OCI-LY1 (cell line): ENCODE measurements at regions not wholly inside any gene's neighbourhood (a gene's known extent, or its start where the extent isn't known, plus 50 kb on each side); places are given as distances from the start of the nearest gene placed in this dataset.
"Not testable (repeated sequence)": the region's sequence is repeated elsewhere in the genome, so short reads cannot be mapped to it uniquely, and the experiment has no call there.

Experiments used
- H2AFZ ChIP-seq: fragments of 200-600 bp; sonication (generic), shearing (Covaris generic); 2 replicates; pipeline ENCODE4 v1.6.0; 2014; ENCODE audit warnings: antibody characterized with exemption, mild to moderate bottlenecking, low read length
- H3F3A ChIP-seq: fragments of 200-600 bp; sonication (generic), shearing (Covaris generic); 2 replicates; pipeline ENCODE4 v1.6.0; 2014; ENCODE audit warnings: mild to moderate bottlenecking, antibody characterized with exemption, low read length, moderate library complexity; ENCODE audit not compliant: insufficient read depth
- H3K27ac ChIP-seq: fragments of 200-600 bp; sonication (generic); 2 replicates; pipeline ENCODE4 v1.5.1; 2014; ENCODE audit warnings: low read length, mixed run types, mild to moderate bottlenecking, low read depth; ENCODE audit not compliant: poor library complexity, severe bottlenecking
- H3K27me3 ChIP-seq: fragments of 200-600 bp; sonication (generic); 2 replicates; pipeline ENCODE4 v1.6.0; 2014; ENCODE audit warnings: antibody characterized with exemption, mild to moderate bottlenecking, low read length, moderate library complexity; ENCODE audit not compliant: insufficient read depth
- H3K36me3 ChIP-seq: fragments of 200-600 bp; sonication (generic); 2 replicates; pipeline ENCODE4 v1.6.1; 2014; ENCODE audit warnings: mild to moderate bottlenecking, antibody characterized with exemption, low read length, moderate library complexity, mixed read lengths; ENCODE audit not compliant: insufficient read depth
- H3K4me1 ChIP-seq: fragments of 200-600 bp; sonication (generic); 2 replicates; pipeline ENCODE4 v1.5.1; 2014; ENCODE audit warnings: mild to moderate bottlenecking, low read length, moderate library complexity; ENCODE audit not compliant: insufficient read depth, severe bottlenecking
- H3K4me2 ChIP-seq: fragments of 200-600 bp; sonication (generic), shearing (Covaris generic); 2 replicates; pipeline ENCODE4 v1.6.1; 2014; ENCODE audit warnings: low read length
- H3K4me3 ChIP-seq: fragments of 200-600 bp; sonication (generic); 2 replicates; pipeline ENCODE4 v1.5.1; 2014; ENCODE audit warnings: low read length, low read depth, mild to moderate bottlenecking, mixed read lengths; ENCODE audit not compliant: poor library complexity, severe bottlenecking
- H3K79me2 ChIP-seq: fragments of 200-600 bp; shearing (Covaris generic); 2 replicates; pipeline ENCODE4 v1.6.1; 2016; ENCODE audit warnings: mixed run types, low read length, mixed read lengths; ENCODE audit not compliant: insufficient read depth
- H3K9ac ChIP-seq: fragments of 200-600 bp; sonication (generic), shearing (Covaris generic); 2 replicates; pipeline ENCODE4 v1.6.1; 2014; ENCODE audit warnings: mild to moderate bottlenecking, low read length, mixed read lengths
- H3K9me2 ChIP-seq: fragments of 200-600 bp; sonication (generic), shearing (Covaris generic); 2 replicates; pipeline ENCODE4 v1.6.1; 2014; ENCODE audit warnings: low read depth, mild to moderate bottlenecking, low read length, mixed read lengths
- H3K9me3 ChIP-seq: fragments of 200-600 bp; shearing (Covaris generic); 2 replicates; pipeline ENCODE4 v1.6.1; 2014; ENCODE audit warnings: low read length, mixed read lengths
- H4K20me1 ChIP-seq: fragments of 200-600 bp; sonication (generic), shearing (Covaris generic); 2 replicates; pipeline ENCODE4 v1.6.0; 2016; ENCODE audit warnings: mild to moderate bottlenecking, low read length; ENCODE audit not compliant: insufficient read depth
- EZH2 ChIP-seq: fragments of 200-600 bp; sonication (generic), shearing (Covaris generic); IDR thresholded peaks from 2 replicates; pipeline ENCODE4 v1.8.0; 2017; ENCODE audit warnings: borderline replicate concordance, mixed run types, mild to moderate bottlenecking, antibody characterized with exemption, low read length, moderate library complexity, mixed read lengths
- TF ChIP-seq, protein P1 (sequence below): fragments of 200-600 bp; sonication (generic), shearing (Covaris generic); IDR thresholded peaks from 2 replicates; pipeline ENCODE4 v1.5.1; 2017; ENCODE audit warnings: mild to moderate bottlenecking, antibody characterized with exemption, low read length, moderate library complexity, mixed read lengths

DNA sequence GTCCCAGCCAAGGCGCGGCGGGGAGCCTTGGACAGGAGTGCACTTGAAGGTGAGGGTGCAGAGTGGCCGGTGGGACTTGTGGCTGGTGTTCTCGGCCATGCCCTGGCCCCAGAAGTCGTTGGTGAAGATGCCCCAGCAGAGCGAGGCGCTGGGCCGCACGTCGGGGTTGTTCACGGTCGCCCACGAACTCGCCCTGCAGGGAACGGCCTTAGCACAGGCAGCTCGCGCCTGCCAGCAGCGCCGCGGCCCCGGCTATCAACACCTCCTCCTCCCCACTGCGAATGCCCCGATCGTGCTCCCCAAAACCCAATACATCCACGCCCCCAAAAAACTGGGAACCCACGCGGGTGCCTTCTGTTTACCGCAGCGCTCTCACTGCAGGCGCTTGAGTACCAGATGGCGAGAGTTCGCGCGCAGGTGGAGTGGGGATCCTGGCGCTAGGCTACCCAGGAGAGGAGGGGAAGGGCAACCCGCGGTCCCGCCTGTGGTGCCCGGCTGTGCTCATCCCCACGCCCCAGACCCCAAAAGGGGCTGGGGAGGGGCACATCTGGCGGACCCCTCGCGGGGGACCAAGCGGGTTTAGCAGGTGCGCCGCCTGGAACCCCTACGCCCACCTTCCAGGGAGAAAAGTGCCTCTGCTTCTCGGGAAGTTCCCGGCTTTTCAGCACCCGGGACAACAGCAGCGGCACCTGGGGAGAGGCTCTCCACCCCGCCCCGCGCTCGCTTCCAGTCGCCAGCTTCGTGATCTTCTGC is 386.3 kb upstream of the TMTC1 start:
- no peak overlapping the region for H3K4me2 ChIP-seq
- H3K79me2 ChIP-seq = no peaks in the 10 kb centered on the region
- no peaks in the 10 kb centered on the region for H3K9me2 ChIP-seq
- no peak overlapping the region for H3K4me3 ChIP-seq
- H3K4me1 ChIP-seq = no peaks in the 10 kb centered on the region
- TF ChIP-seq, protein P1, sequence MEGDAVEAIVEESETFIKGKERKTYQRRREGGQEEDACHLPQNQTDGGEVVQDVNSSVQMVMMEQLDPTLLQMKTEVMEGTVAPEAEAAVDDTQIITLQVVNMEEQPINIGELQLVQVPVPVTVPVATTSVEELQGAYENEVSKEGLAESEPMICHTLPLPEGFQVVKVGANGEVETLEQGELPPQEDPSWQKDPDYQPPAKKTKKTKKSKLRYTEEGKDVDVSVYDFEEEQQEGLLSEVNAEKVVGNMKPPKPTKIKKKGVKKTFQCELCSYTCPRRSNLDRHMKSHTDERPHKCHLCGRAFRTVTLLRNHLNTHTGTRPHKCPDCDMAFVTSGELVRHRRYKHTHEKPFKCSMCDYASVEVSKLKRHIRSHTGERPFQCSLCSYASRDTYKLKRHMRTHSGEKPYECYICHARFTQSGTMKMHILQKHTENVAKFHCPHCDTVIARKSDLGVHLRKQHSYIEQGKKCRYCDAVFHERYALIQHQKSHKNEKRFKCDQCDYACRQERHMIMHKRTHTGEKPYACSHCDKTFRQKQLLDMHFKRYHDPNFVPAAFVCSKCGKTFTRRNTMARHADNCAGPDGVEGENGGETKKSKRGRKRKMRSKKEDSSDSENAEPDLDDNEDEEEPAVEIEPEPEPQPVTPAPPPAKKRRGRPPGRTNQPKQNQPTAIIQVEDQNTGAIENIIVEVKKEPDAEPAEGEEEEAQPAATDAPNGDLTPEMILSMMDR = no peak
- no peak for TF ChIP-seq EZH2
- no peaks in the 10 kb centered on the region for H3K9me3 ChIP-seq
- no peaks in the 10 kb centered on the region for H4K20me1 ChIP-seq
- no peak overlapping the region for H2AFZ ChIP-seq
- H3K27me3 ChIP-seq = no peaks in the 10 kb centered on the region
- no peak overlapping the region for H3K27ac ChIP-seq
- H3K9ac ChIP-seq = no peak overlapping the region
- no peaks in the 10 kb centered on the region for H3F3A ChIP-seq
- H3K36me3 ChIP-seq = no peaks in the 10 kb centered on the region

DNA sequence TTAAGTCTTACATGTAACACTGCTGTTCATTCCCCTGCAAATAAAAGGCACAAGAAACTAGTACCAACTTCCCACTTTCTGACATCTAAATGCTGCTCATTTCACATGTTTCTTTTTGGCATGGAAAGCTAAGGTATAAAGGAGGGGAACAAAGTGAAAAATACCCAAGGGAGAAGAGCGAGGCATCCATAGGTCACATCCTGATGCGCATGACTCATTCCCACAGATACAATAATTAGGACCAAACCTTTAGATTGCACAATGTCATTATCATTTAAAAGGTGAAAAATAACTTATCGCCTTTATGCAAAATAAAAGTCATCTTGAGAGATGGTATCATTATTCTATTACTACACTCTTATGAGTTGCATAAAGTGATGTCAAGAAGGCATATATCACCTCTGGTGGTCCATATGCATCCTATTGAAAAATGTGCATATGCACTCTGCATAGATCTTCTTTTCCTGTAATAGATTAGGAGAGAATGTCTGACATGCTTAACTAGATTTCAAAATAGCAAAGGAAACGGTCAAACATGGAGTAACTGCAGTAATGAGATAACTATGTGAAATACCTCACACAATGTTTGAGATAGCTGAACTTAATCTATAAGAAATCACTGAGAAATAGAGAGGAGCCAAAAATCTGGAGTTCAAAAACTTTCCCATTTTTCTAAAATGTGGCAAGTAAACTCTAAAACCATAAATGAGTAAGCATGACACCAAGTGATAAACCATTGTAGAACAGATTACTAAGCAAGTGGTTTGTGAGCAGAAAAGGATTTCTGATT is 382.5 kb upstream of the TMTC1 start:
- Histone ChIP-seq H2AFZ (no peak overlapping the region), H3K4me1 (no peaks in the 10 kb centered on the region), H3K9me2 (no peaks in the 10 kb centered on the region), H3K4me3 (no peak overlapping the region), H3K9me3 (no peaks in the 10 kb centered on the region), H4K20me1 (no peaks in the 10 kb centered on the region), H3K9ac (no peak overlapping the region), H3K36me3 (no peaks in the 10 kb centered on the region), H3F3A (no peaks in the 10 kb centered on the region), H3K27ac (no peak overlapping the region), H3K27me3 (no peaks in the 10 kb centered on the region), H3K79me2 (no peaks in the 10 kb centered on the region), H3K4me2 (no peak overlapping the region)
- TF ChIP-seq EZH2 = no peak
- TF ChIP-seq, protein P1 = no peak

DNA sequence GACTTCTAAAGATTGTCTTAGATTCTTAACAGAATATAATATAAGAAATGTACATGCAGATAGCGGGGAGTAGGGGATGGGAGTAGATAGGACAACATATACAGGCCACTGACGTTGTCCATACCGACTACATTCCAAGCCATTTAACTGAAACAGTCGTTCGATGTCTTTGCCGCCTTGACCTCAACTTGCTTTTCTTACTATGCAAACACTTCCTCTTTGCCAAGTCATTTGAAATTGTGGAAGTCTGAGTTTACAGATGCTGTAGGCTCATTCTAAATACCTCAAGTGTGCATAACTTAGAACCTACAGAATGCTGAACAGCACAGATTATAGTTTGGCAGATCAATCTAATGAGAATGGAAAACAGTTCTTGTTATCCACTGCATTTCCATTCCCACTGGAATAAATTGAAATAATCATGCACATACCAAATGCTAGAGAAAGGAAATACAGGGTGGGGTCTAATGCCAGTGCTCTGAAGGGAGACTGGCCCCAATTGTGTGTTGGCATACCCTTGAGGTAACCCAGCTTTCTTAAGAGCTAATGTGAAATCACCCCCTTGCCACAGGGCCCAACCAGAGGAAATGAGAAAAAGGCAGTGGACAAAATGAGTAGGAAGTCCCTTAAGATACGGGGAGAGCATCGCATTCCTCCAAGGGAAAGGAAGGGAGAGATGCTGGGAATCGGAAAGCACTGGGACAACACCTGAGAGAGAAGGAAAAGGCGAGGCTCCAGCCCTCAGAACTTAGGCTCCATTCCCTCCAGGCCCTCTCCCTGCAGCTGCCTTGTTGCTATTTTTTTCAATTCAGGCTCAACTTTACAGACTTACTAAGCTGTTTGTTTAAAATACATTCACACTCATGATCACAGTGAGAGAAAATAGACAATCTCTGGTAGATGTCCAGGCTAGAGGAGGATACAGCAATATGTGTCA is 380.9 kb upstream of the TMTC1 start:
- Histone ChIP-seq H3K4me1 (no peaks in the 10 kb centered on the region), H3K27ac (no peak overlapping the region), H3K9me2 (no peaks in the 10 kb centered on the region), H3K27me3 (no peaks in the 10 kb centered on the region), H3K79me2 (no peaks in the 10 kb centered on the region), H3K4me2 (no peak overlapping the region), H3K4me3 (no peak overlapping the region), H3K9me3 (no peaks in the 10 kb centered on the region), H3K9ac (no peak overlapping the region), H4K20me1 (no peaks in the 10 kb centered on the region), H2AFZ (no peak overlapping the region), H3F3A (no peaks in the 10 kb centered on the region), H3K36me3 (no peaks in the 10 kb centered on the region)
- TF ChIP-seq, protein P1 = no peak
- TF ChIP-seq EZH2 = no peak

DNA sequence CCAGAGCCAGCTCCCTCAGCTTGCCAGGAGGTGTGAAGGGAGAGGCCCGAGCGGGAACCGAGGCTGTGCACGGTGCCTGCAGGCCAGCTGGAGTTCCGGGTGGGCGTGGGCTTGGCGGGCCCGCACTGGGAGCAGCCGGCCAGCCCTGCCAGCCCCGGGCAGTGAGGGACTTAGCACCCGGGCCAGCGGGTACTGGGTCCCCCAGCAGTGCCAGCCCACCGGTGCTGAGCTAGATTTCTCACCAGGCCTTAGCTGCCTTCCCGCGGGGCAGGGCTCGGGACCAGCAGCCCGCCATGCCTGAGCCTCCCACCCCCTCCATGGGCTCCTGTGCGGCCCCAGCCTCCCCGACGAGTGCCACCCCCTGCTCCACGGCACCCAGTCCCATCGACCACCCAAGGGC is 373.1 kb upstream of the TMTC1 start:
- not testable (repeated sequence) for H2AFZ ChIP-seq, H3K9me3 ChIP-seq, H3K4me1 ChIP-seq, H3K79me2 ChIP-seq, H3K36me3 ChIP-seq, H3K4me2 ChIP-seq, H3K9me2 ChIP-seq, H3K9ac ChIP-seq, H4K20me1 ChIP-seq, H3K27ac ChIP-seq, H3K27me3 ChIP-seq, H3K4me3 ChIP-seq, H3F3A ChIP-seq
